ENCODE measurements at regions not wholly inside any gene's neighbourhood (a gene's known extent, or its start where the extent isn't known, plus 50 kb on each side); places are given as distances from the start of the nearest gene placed in this dataset.

DNA sequence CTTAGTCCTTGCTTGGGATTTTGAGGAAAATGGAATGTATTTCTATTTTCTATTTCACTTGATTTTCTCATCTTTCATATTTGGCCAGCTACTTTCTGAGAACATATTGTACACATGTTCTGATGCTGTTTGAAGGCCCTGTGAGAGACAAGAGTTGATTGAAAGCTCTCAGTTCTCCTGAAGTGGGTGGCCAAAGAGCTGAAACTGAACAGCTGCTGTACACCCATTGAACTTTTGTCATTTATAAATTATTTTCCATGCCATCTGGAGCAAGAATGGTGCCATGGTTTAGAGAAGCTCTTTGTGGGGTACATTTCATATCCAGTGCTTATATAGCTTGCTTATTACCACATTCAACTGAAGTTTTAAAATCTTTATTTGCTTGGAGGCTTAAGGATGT is 298.3 kb downstream of the PRL start:
- intact Hi-C loops (cut with micrococcal nuclease; ENCODE audit: unreplicated experiment): no loop called here
- no peak for TF ChIP-seq EZH2phosphoT487 (IDR thresholded peaks at IDR 0.05; ENCODE audit: borderline replicate concordance, low read depth, low read length)
- TF ChIP-seq, protein P1, sequence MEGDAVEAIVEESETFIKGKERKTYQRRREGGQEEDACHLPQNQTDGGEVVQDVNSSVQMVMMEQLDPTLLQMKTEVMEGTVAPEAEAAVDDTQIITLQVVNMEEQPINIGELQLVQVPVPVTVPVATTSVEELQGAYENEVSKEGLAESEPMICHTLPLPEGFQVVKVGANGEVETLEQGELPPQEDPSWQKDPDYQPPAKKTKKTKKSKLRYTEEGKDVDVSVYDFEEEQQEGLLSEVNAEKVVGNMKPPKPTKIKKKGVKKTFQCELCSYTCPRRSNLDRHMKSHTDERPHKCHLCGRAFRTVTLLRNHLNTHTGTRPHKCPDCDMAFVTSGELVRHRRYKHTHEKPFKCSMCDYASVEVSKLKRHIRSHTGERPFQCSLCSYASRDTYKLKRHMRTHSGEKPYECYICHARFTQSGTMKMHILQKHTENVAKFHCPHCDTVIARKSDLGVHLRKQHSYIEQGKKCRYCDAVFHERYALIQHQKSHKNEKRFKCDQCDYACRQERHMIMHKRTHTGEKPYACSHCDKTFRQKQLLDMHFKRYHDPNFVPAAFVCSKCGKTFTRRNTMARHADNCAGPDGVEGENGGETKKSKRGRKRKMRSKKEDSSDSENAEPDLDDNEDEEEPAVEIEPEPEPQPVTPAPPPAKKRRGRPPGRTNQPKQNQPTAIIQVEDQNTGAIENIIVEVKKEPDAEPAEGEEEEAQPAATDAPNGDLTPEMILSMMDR (conservative IDR thresholded peaks at IDR 0.05; ENCODE audit: low read length): no peak
- no peaks in the 10 kb centered on the region for H3K9me3 ChIP-seq (ENCODE audit: low read length)
- no peak overlapping the region for H3K27ac ChIP-seq (ENCODE audit: low read depth, low read length, poor library complexity, severe bottlenecking)
- no peak overlapping the region for H2AFZ ChIP-seq (ENCODE audit: low read length)
- no peaks in the 10 kb centered on the region for H3K9me2 ChIP-seq (ENCODE audit: insufficient read depth, low read length)
- no TSS peak for BruUV-seq (replicated peaks)
- H3K4me1 ChIP-seq (ENCODE audit: insufficient read depth, low read length, poor library complexity, severe bottlenecking): no peaks in the 10 kb centered on the region
- CTCF ChIA-PET (ENCODE audit: unreplicated experiment): no interaction called here
- no peak for DNase-seq (ENCODE audit: low spot score)
- H3K4me2 ChIP-seq (ENCODE audit: low read length): no peak overlapping the region
- no peaks in the 10 kb centered on the region for H4K20me1 ChIP-seq (ENCODE audit: insufficient read depth, low read length)
- H3K79me2 ChIP-seq (ENCODE audit: insufficient read depth, low read depth, low read length): no peaks in the 10 kb centered on the region
- POLR2A ChIA-PET: interaction anchor here (0.6 to 1.6 kb wide), 3 partner anchors 14 to 947 kb away, joined by 3 to 6 read pairs (median 3); no protein-coding TSS in a partner anchor
- no peaks in the 10 kb centered on the region for H3K36me3 ChIP-seq (ENCODE audit: insufficient read depth, low read length)
- no peak overlapping the region for H3K4me3 ChIP-seq (ENCODE audit: low read depth, low read length, poor library complexity, severe bottlenecking)

DNA sequence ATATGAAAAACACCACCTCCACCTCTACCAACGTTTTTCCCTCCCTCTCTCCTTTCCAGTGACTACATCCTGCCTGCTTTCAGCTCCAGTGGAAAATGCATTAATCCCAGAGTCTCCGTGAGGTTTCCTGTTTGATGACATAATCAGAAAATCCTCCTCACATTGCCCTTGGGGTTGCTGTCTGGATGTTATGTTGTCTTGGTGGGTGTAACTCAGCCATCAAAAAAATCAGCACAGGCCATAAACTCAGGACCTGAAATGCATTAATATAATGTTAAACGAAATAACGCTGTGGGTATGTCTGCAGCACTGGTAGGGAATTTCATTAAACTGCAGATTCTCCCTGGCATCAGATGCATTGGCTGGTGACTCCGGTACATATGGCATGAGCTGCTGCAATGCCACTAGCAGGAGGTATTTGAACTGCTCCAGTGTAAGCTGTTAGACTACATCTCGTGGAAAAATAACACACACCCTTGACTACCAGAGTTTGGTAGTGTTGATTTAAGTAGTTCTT is 297.8 kb downstream of the PRL start:
- Histone ChIP-seq H3K4me1 (ENCODE audit: insufficient read depth, low read length, poor library complexity, severe bottlenecking) (no peaks in the 10 kb centered on the region), H3K9me3 (ENCODE audit: low read length) (no peaks in the 10 kb centered on the region), H2AFZ (ENCODE audit: low read length) (no peak overlapping the region), H4K20me1 (ENCODE audit: insufficient read depth, low read length) (no peaks in the 10 kb centered on the region), H3K4me3 (ENCODE audit: low read depth, low read length, poor library complexity, severe bottlenecking) (no peak overlapping the region), H3K79me2 (ENCODE audit: insufficient read depth, low read depth, low read length) (no peaks in the 10 kb centered on the region), H3K9me2 (ENCODE audit: insufficient read depth, low read length) (no peaks in the 10 kb centered on the region), H3K36me3 (ENCODE audit: insufficient read depth, low read length) (no peaks in the 10 kb centered on the region), H3K27ac (ENCODE audit: low read depth, low read length, poor library complexity, severe bottlenecking) (no peak overlapping the region), H3K4me2 (ENCODE audit: low read length) (no peak overlapping the region)
- TF ChIP-seq, protein P1 (conservative IDR thresholded peaks at IDR 0.05; ENCODE audit: low read length): no peak
- no peak for TF ChIP-seq EZH2phosphoT487 (IDR thresholded peaks at IDR 0.05; ENCODE audit: borderline replicate concordance, low read depth, low read length)
- no peak for DNase-seq (ENCODE audit: low spot score)
- POLR2A ChIA-PET: interaction anchor here (0.6 to 1.6 kb wide), 3 partner anchors 15 to 948 kb away, joined by 3 to 6 read pairs (median 3); no protein-coding TSS in a partner anchor
- CTCF ChIA-PET (ENCODE audit: unreplicated experiment): no interaction called here
- BruUV-seq (replicated peaks): no TSS peak
- intact Hi-C loops (cut with micrococcal nuclease; ENCODE audit: unreplicated experiment): no loop called here

DNA sequence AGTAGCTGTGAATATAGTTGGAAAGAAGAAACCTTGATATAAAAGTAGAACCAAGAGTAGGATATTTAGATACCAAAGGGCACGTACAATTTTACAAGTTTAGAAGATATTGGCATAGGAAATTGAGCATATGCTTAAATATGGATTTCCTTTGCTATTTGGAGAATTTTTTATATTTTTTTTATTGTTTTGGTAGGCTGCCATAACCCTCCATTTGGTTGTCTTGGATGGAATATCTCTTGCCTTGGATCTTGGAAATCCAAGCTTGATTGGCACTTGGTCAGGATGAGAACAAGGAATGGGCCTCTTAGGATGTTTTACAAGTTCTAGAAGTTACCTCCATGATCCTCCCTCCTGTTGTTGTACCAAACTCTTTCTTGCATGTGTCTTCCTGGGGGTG is 297.1 kb downstream of the PRL start:
- no peaks in the 10 kb centered on the region for H3K9me3 ChIP-seq (ENCODE audit: low read length)
- H4K20me1 ChIP-seq (ENCODE audit: insufficient read depth, low read length): no peaks in the 10 kb centered on the region
- H3K9me2 ChIP-seq (ENCODE audit: insufficient read depth, low read length): no peaks in the 10 kb centered on the region
- no TSS peak for BruUV-seq (replicated peaks)
- H2AFZ ChIP-seq (ENCODE audit: low read length): no peak overlapping the region
- no peaks in the 10 kb centered on the region for H3K36me3 ChIP-seq (ENCODE audit: insufficient read depth, low read length)
- DNase-seq (ENCODE audit: low spot score): no peak
- no peak overlapping the region for H3K4me3 ChIP-seq (ENCODE audit: low read depth, low read length, poor library complexity, severe bottlenecking)
- H3K79me2 ChIP-seq (ENCODE audit: insufficient read depth, low read depth, low read length): no peaks in the 10 kb centered on the region
- intact Hi-C loops (cut with micrococcal nuclease; ENCODE audit: unreplicated experiment): no loop called here
- CTCF ChIA-PET (ENCODE audit: unreplicated experiment): no interaction called here
- H3K27ac ChIP-seq (ENCODE audit: low read depth, low read length, poor library complexity, severe bottlenecking): no peak overlapping the region
- no peaks in the 10 kb centered on the region for H3K4me1 ChIP-seq (ENCODE audit: insufficient read depth, low read length, poor library complexity, severe bottlenecking)
- TF ChIP-seq, protein P1 (conservative IDR thresholded peaks at IDR 0.05; ENCODE audit: low read length): no peak
- no peak for TF ChIP-seq EZH2phosphoT487 (IDR thresholded peaks at IDR 0.05; ENCODE audit: borderline replicate concordance, low read depth, low read length)
- H3K4me2 ChIP-seq (ENCODE audit: low read length): no peak overlapping the region
- POLR2A ChIA-PET: interaction anchor here (0.7 to 1.3 kb wide), 2 partner anchors 10 to 895 kb away, joined by 3 to 5 read pairs; no protein-coding TSS in a partner anchor
